Liver (tissue), 8 donors: ENCODE measurements at regions not wholly inside any gene's neighbourhood (a gene's known extent, or its start where the extent isn't known, plus 50 kb on each side); places are given as distances from the start of the nearest gene placed in this dataset.

Experiments
- DNase-seq: peaks from one replicate; pipeline ENCODE4 v3.0.0-alpha.2; 2017; ENCODE audit warnings: low spot score
- H3K27ac ChIP-seq, 2 donors: one replicate each; pipeline ENCODE4 v1.7.0; 2013; ENCODE audit warnings: inconsistent platforms in 2 of 2, low read length in 2 of 2, control low read depth in 1 of 2, low read depth in 1 of 2, mild to moderate bottlenecking in 1 of 2
- H3K27me3 ChIP-seq, 4 donors: one replicate each; pipeline versions ENCODE4 v1.6.1 to v1.7.0; 2013; ENCODE audit warnings: low read length in 3 of 4, inconsistent platforms in 1 of 4, mild to moderate bottlenecking in 1 of 4, moderate library complexity in 1 of 4; ENCODE audit not compliant: control insufficient read depth in 4 of 4, insufficient read depth in 4 of 4
- H3K36me3 ChIP-seq, 4 donors: one replicate each; pipeline versions ENCODE4 v1.6.1 to v1.7.0; 2013; ENCODE audit warnings: low read length in 3 of 4, mild to moderate bottlenecking in 3 of 4, low read depth in 1 of 4, moderate library complexity in 1 of 4; ENCODE audit not compliant: control insufficient read depth in 4 of 4, insufficient read depth in 3 of 4
- H3K4me1 ChIP-seq, 4 donors: one replicate each; pipeline versions ENCODE4 v1.6.1 to v1.7.0; 2013; ENCODE audit warnings: low read length in 3 of 4, mild to moderate bottlenecking in 3 of 4, moderate library complexity in 1 of 4; ENCODE audit not compliant: control insufficient read depth in 4 of 4, insufficient read depth in 4 of 4
- H3K4me3 ChIP-seq, 3 donors: one replicate each; pipeline versions ENCODE4 v1.6.1 to v1.7.0; 2013; ENCODE audit warnings: low read length in 3 of 3, control low read depth in 1 of 3, low read depth in 1 of 3, mild to moderate bottlenecking in 1 of 3
- H3K9ac ChIP-seq, 2 donors: one replicate each; pipeline ENCODE4 v1.7.0; 2013; ENCODE audit warnings: low read length in 2 of 2, mild to moderate bottlenecking in 2 of 2, moderate library complexity in 2 of 2, control low read depth in 1 of 2, low read depth in 1 of 2
- H3K9me3 ChIP-seq, 4 donors: one replicate each; pipeline versions ENCODE4 v1.6.1 to v1.7.0; 2013; ENCODE audit warnings: low read length in 3 of 4; ENCODE audit not compliant: control insufficient read depth in 4 of 4
- ATF3 ChIP-seq: IDR thresholded peaks from 2 replicates; pipeline ENCODE4 v1.6.1; 2016; ENCODE audit warnings: antibody characterized with exemption
- CTCF ChIP-seq: fragments of 150-350 bp; IDR thresholded peaks from 2 replicates; pipeline ENCODE4 v1.5.1; 2017; ENCODE audit warnings: improper control_type of control experiment, low read depth, low read length; ENCODE audit not compliant: missing input control
- EGR1 ChIP-seq, 2 donors: IDR thresholded peaks; 2 replicates each; pipeline ENCODE4 v1.6.1; 2016 to 2018; ENCODE audit warnings: antibody characterized with exemption in 2 of 2, low read depth in 2 of 2
- FOXA1 ChIP-seq: IDR thresholded peaks from 2 replicates; pipeline ENCODE4 v1.6.1; 2016; ENCODE audit warnings: antibody characterized with exemption
- GABPA ChIP-seq, 2 donors: IDR thresholded peaks in 1 of 2; conservative IDR thresholded peaks in 1 of 2; 2 replicates each; pipeline ENCODE4 v1.6.1; 2016; ENCODE audit warnings: antibody characterized with exemption in 2 of 2, mild to moderate bottlenecking in 1 of 2, moderate library complexity in 1 of 2
- HNF4A ChIP-seq, 2 donors: conservative IDR thresholded peaks; 2 replicates each; pipeline ENCODE4 v1.6.1; 2016; ENCODE audit warnings: antibody characterized with exemption in 2 of 2, mild to moderate bottlenecking in 2 of 2
- HNF4G ChIP-seq: IDR thresholded peaks from 2 replicates; pipeline ENCODE4 v1.6.1; 2016; ENCODE audit warnings: antibody characterized with exemption
- JUND ChIP-seq, 2 donors: IDR thresholded peaks; 2 replicates each; pipeline ENCODE4 v1.6.1; 2016; ENCODE audit warnings: antibody characterized with exemption in 2 of 2
- MAX ChIP-seq: IDR thresholded peaks from 2 replicates; pipeline ENCODE4 v1.6.1; 2016; ENCODE audit warnings: antibody characterized with exemption
- NR2F2 ChIP-seq: IDR thresholded peaks from 2 replicates; pipeline ENCODE4 v1.6.1; 2016; ENCODE audit warnings: antibody characterized with exemption
- RAD21 ChIP-seq, 2 donors: IDR thresholded peaks; 2 replicates each; pipeline ENCODE4 v1.6.1; 2016; ENCODE audit warnings: antibody characterized with exemption in 2 of 2, mild to moderate bottlenecking in 2 of 2
- RXRA ChIP-seq, 2 donors: IDR thresholded peaks; 2 replicates each; pipeline ENCODE4 v1.6.1; 2017 to 2018; ENCODE audit warnings: antibody characterized with exemption in 2 of 2, mild to moderate bottlenecking in 1 of 2
- SP1 ChIP-seq: IDR thresholded peaks from 2 replicates; pipeline ENCODE4 v1.6.1; 2018; ENCODE audit warnings: antibody characterized with exemption, mild to moderate bottlenecking
- TAF1 ChIP-seq: conservative IDR thresholded peaks from 2 replicates; pipeline ENCODE4 v1.6.1; 2016; ENCODE audit warnings: antibody characterized with exemption, mild to moderate bottlenecking
- YY1 ChIP-seq: IDR thresholded peaks from 2 replicates; pipeline ENCODE4 v1.6.1; 2016; ENCODE audit warnings: antibody characterized with exemption, mild to moderate bottlenecking
- ZBTB33 ChIP-seq: IDR thresholded peaks from 2 replicates; pipeline ENCODE4 v1.6.1; 2016; ENCODE audit warnings: antibody characterized with exemption
- whole genome bisulfite sequencing: extraction: QIAGEN DNeasy Blood & Tissue Kit; methylation state at CpG from one replicate; pipeline ENCODE4 v1.1.7; 2013; 5-methylcytosine and 5-hydroxymethylcytosine counted together
- TF ChIP-seq, protein P1 (sequence below): IDR thresholded peaks from 2 replicates; pipeline ENCODE4 v1.6.1; 2016; ENCODE audit warnings: antibody characterized with exemption, mild to moderate bottlenecking
- donor health status: healthy.
- donor health status: healthy.
- donor health status: healthy.
- donor health status: healthy.
- donor health status: healthy.

- Histone ChIP-seq H3K27me3 (no peaks in the 10 kb centered on the region), H3K4me3 (no peak overlapping the region), H3K27ac (no peak overlapping the region), H3K9ac (no peak overlapping the region), H3K36me3 (no peaks in the 10 kb centered on the region), H3K9me3 (no peaks in the 10 kb centered on the region), H3K4me1 (peaks cover 0 to 2% (median 0%) of the 10 kb centered on the region in 4 donors)
- no peak for DNase-seq
- 42% methylated on average over 5 of the region's 5 CpGs for WGBS
- no peak for TF ChIP-seq EGR1 (IDR thresholded peaks at IDR 0.05; ENCODE audit: low read depth in 2 of 2)
- no peak for TF ChIP-seq ZBTB33
- TF ChIP-seq, protein P1, sequence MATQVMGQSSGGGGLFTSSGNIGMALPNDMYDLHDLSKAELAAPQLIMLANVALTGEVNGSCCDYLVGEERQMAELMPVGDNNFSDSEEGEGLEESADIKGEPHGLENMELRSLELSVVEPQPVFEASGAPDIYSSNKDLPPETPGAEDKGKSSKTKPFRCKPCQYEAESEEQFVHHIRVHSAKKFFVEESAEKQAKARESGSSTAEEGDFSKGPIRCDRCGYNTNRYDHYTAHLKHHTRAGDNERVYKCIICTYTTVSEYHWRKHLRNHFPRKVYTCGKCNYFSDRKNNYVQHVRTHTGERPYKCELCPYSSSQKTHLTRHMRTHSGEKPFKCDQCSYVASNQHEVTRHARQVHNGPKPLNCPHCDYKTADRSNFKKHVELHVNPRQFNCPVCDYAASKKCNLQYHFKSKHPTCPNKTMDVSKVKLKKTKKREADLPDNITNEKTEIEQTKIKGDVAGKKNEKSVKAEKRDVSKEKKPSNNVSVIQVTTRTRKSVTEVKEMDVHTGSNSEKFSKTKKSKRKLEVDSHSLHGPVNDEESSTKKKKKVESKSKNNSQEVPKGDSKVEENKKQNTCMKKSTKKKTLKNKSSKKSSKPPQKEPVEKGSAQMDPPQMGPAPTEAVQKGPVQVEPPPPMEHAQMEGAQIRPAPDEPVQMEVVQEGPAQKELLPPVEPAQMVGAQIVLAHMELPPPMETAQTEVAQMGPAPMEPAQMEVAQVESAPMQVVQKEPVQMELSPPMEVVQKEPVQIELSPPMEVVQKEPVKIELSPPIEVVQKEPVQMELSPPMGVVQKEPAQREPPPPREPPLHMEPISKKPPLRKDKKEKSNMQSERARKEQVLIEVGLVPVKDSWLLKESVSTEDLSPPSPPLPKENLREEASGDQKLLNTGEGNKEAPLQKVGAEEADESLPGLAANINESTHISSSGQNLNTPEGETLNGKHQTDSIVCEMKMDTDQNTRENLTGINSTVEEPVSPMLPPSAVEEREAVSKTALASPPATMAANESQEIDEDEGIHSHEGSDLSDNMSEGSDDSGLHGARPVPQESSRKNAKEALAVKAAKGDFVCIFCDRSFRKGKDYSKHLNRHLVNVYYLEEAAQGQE, result no peak
- TF ChIP-seq FOXA1, result no peak
- no peak for TF ChIP-seq JUND (IDR thresholded peaks at IDR 0.05)
- no peak for TF ChIP-seq RXRA (IDR thresholded peaks at IDR 0.05)
- TF ChIP-seq SP1, result no peak
- no peak for TF ChIP-seq HNF4A (conservative IDR thresholded peaks at IDR 0.05)
- TF ChIP-seq CTCF, result no peak
- no peak for TF ChIP-seq TAF1
- no peak for TF ChIP-seq GABPA (IDR thresholded peaks at IDR 0.05 in 1 of 2, conservative IDR thresholded peaks at IDR 0.05 in 1 of 2)
- TF ChIP-seq ATF3, result no peak
- TF ChIP-seq RAD21 (IDR thresholded peaks at IDR 0.05), result no peak
- no peak for TF ChIP-seq YY1
Measured at GRCh38 chr13:50599046-50599445, 244.4 kb downstream of the DLEU7 start.

GRCh38 chr13:50599927-50600326, 243.6 kb downstream of the DLEU7 start:
- DNase-seq, result no peak
- Histone ChIP-seq H3K27ac (no peak overlapping the region), H3K9me3 (no peaks in the 10 kb centered on the region), H3K4me3 (no peak overlapping the region), H3K27me3 (no peaks in the 10 kb centered on the region), H3K36me3 (no peaks in the 10 kb centered on the region), H3K9ac (no peak overlapping the region), H3K4me1 (peaks cover 0 to 2% (median 0%) of the 10 kb centered on the region in 4 donors)
- TF ChIP-seq HNF4G (no peak), MAX (no peak), EGR1 (IDR thresholded peaks at IDR 0.05; ENCODE audit: low read depth in 2 of 2) (no peak), YY1 (no peak), ZBTB33 (no peak), FOXA1 (no peak), ATF3 (no peak), NR2F2 (no peak), RAD21 (IDR thresholded peaks at IDR 0.05) (no peak), RXRA (IDR thresholded peaks at IDR 0.05) (no peak), JUND (IDR thresholded peaks at IDR 0.05) (no peak), CTCF (no peak), GABPA (IDR thresholded peaks at IDR 0.05 in 1 of 2, conservative IDR thresholded peaks at IDR 0.05 in 1 of 2) (no peak), TAF1 (no peak), SP1 (no peak)
- 49% methylated on average over 2 of the region's 2 CpGs for WGBS
